ENCODE measurements at regions not wholly inside any gene's neighbourhood (a gene's known extent, or its start where the extent isn't known, plus 50 kb on each side); places are given as distances from the start of the nearest gene placed in this dataset.

GRCh38 chr2:15755528-15755927 is 163.9 kb downstream of the DDX1 start:
- no peak for DNase-seq (ENCODE audit: low read depth, low spot score)

GRCh38 chr2:15756011-15756550 is 164.4 kb downstream of the DDX1 start:
- no peaks in the 10 kb centered on the region for H3K27me3 Mint-ChIP-seq (ENCODE audit: low read depth)
- H3K36me3 Mint-ChIP-seq (ENCODE audit: low read depth): peaks cover 11% of the 10 kb centered on the region
- no peak overlapping the region for H3K4me3 Mint-ChIP-seq
- no peak for TF ChIP-seq CTCF (conservative IDR thresholded peaks at IDR 0.05)
- peaks cover 5% of the 10 kb centered on the region for H3K9me3 Mint-ChIP-seq
- DNase-seq (ENCODE audit: low read depth, low spot score): no peak
- peaks cover 18% of the 10 kb centered on the region for H3K4me1 Mint-ChIP-seq
- no peak overlapping the region for H3K27ac Mint-ChIP-seq (ENCODE audit: unreplicated experiment)

More at GRCh38 chr2:15755528-15755927, 163.9 kb downstream of the DDX1 start:
- TF ChIP-seq CTCF (conservative IDR thresholded peaks at IDR 0.05): no peak
- H3K4me3 Mint-ChIP-seq: no peak overlapping the region
- H3K9me3 Mint-ChIP-seq: peaks cover 5% of the 10 kb centered on the region
- H3K27ac Mint-ChIP-seq (ENCODE audit: unreplicated experiment): no peak overlapping the region
- peaks cover 18% of the 10 kb centered on the region for H3K4me1 Mint-ChIP-seq
- no peaks in the 10 kb centered on the region for H3K27me3 Mint-ChIP-seq (ENCODE audit: low read depth)
- H3K36me3 Mint-ChIP-seq (ENCODE audit: low read depth): peaks cover 11% of the 10 kb centered on the region

- Mint-ChIP-seq H3K4me1 (peaks cover 17% of the 10 kb centered on the region), H3K27ac (ENCODE audit: unreplicated experiment) (no peak overlapping the region), H3K4me3 (no peak overlapping the region), H3K36me3 (ENCODE audit: low read depth) (peaks cover 11% of the 10 kb centered on the region), H3K27me3 (ENCODE audit: low read depth) (no peaks in the 10 kb centered on the region), H3K9me3 (peaks cover 5% of the 10 kb centered on the region)
- no peak for DNase-seq (ENCODE audit: low read depth, low spot score)
- TF ChIP-seq CTCF (conservative IDR thresholded peaks at IDR 0.05): no peak
Measured at GRCh38 chr2:15756882-15757819, 165.5 kb downstream of the DDX1 start.

GRCh38 chr2:15757820-15758586 is 166.3 kb downstream of the DDX1 start:
- H3K27ac Mint-ChIP-seq (ENCODE audit: unreplicated experiment): no peak overlapping the region
- TF ChIP-seq CTCF (conservative IDR thresholded peaks at IDR 0.05): no peak
- DNase-seq (ENCODE audit: low read depth, low spot score): no peak

GRCh38 chr2:15758848-15759247 is 167.2 kb downstream of the DDX1 start:
- Mint-ChIP-seq H3K9me3 (peaks cover 5% of the 10 kb centered on the region), H3K27ac (ENCODE audit: unreplicated experiment) (no peak overlapping the region), H3K4me3 (no peak overlapping the region), H3K36me3 (ENCODE audit: low read depth) (peaks cover 11% of the 10 kb centered on the region), H3K4me1 (peaks cover 21% of the 10 kb centered on the region), H3K27me3 (ENCODE audit: low read depth) (no peaks in the 10 kb centered on the region)
- DNase-seq (ENCODE audit: low read depth, low spot score): no peak
- no peak for TF ChIP-seq CTCF (conservative IDR thresholded peaks at IDR 0.05)

More at GRCh38 chr2:15757820-15758586, 166.3 kb downstream of the DDX1 start:
- peaks cover 5% of the 10 kb centered on the region for H3K9me3 Mint-ChIP-seq
- peaks cover 17% of the 10 kb centered on the region for H3K4me1 Mint-ChIP-seq
- H3K27me3 Mint-ChIP-seq (ENCODE audit: low read depth): no peaks in the 10 kb centered on the region
- H3K4me3 Mint-ChIP-seq: no peak overlapping the region
- H3K36me3 Mint-ChIP-seq (ENCODE audit: low read depth): peaks cover 11% of the 10 kb centered on the region

Data from neural crest cell (in vitro differentiated cells).